ENCODE measurements at regions not wholly inside any gene's neighbourhood (a gene's known extent, or its start where the extent isn't known, plus 50 kb on each side); places are given as distances from the start of the nearest gene placed in this dataset.

DNA sequence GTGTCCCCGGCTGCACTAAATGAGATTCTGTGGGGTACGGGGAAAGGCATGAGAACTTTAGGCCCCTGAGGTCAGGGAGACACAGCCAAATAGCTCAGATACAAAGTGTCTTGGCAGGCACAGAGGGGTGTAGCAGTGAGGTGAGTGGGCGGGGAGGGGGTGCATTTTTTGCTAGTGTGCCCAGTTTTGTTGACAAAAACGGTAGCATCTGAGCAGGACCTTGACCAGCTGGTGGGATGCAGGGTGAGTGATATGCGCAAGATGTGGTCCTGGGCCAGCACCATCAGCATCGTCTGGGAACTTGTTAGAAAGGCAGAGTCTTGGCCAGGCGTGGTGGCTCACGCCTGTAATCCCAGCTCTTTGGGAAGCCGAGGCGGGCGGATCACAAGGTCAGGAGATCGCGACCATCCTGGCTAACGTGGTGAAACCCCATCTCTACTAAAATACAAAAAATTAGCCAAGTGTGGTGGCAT, 127.3 kb upstream of the LGALSL start:
- no peaks in the 10 kb centered on the region for H4K20me1 ChIP-seq (ENCODE audit: insufficient read depth, low read length)
- peak overlapping the region; percentile 4; the same call in 1 of the 2 replicates for H3K27ac ChIP-seq (ENCODE audit: low read length)
- H3K27me3 ChIP-seq (replicated peaks; ENCODE audit: insufficient read depth, low read length): no peaks in the 10 kb centered on the region
- no peaks in the 10 kb centered on the region for H3K79me2 ChIP-seq (ENCODE audit: low read length)
- H3F3A ChIP-seq (ENCODE audit: insufficient read depth, low read length): peaks cover 9% of the 10 kb centered on the region
- TF ChIP-seq CTCF (IDR thresholded peaks at IDR 0.05; ENCODE audit: low read length): no peak
- H3K4me1 ChIP-seq (ENCODE audit: low read length): peaks cover 45% of the 10 kb centered on the region
- no peaks in the 10 kb centered on the region for H3K9me3 ChIP-seq (replicated peaks; ENCODE audit: insufficient read depth, low read length)
- H3K9ac ChIP-seq (ENCODE audit: low read length): no peak overlapping the region
- peak overlapping the region; percentile 52; the same call in 1 of the 2 replicates for H3K4me2 ChIP-seq (ENCODE audit: low read depth, low read length)
- H3K9me2 ChIP-seq (replicated peaks; ENCODE audit: insufficient read depth, low read length): no peaks in the 10 kb centered on the region
- H3K4me3 ChIP-seq (ENCODE audit: low read length): no peak overlapping the region
- H2AFZ ChIP-seq (ENCODE audit: low read length): no peak overlapping the region
- DNase-seq: no peak
- no peaks in the 10 kb centered on the region for H3K36me3 ChIP-seq (replicated peaks; ENCODE audit: insufficient read depth, low read length)

- H3K9me2 ChIP-seq (replicated peaks; ENCODE audit: insufficient read depth, low read length): no peaks in the 10 kb centered on the region
- peak overlapping the region; percentile 15; the same call in 1 of the 2 replicates for H3K27ac ChIP-seq (ENCODE audit: low read length)
- peaks cover 9% of the 10 kb centered on the region for H3F3A ChIP-seq (ENCODE audit: insufficient read depth, low read length)
- DNase-seq: no peak
- H3K4me1 ChIP-seq (ENCODE audit: low read length): peaks cover 50% of the 10 kb centered on the region
- no peaks in the 10 kb centered on the region for H3K27me3 ChIP-seq (replicated peaks; ENCODE audit: insufficient read depth, low read length)
- no peaks in the 10 kb centered on the region for H3K79me2 ChIP-seq (ENCODE audit: low read length)
- no peaks in the 10 kb centered on the region for H4K20me1 ChIP-seq (ENCODE audit: insufficient read depth, low read length)
- peak overlapping the region; percentile 49 for H3K4me2 ChIP-seq (ENCODE audit: low read depth, low read length)
- H2AFZ ChIP-seq (ENCODE audit: low read length): no peak overlapping the region
- no peak overlapping the region for H3K4me3 ChIP-seq (ENCODE audit: low read length)
- H3K9me3 ChIP-seq (replicated peaks; ENCODE audit: insufficient read depth, low read length): no peaks in the 10 kb centered on the region
- TF ChIP-seq CTCF (IDR thresholded peaks at IDR 0.05; ENCODE audit: low read length) (no peak), EZH2phosphoT487 (IDR thresholded peaks at IDR 0.05; ENCODE audit: low read length) (no peak), EZH2 (optimal IDR thresholded peaks at IDR 0.05; ENCODE audit: low read depth, low read length) (no peak)
- H3K9ac ChIP-seq (ENCODE audit: low read length): no peak overlapping the region
- H3K36me3 ChIP-seq (replicated peaks; ENCODE audit: insufficient read depth, low read length): no peaks in the 10 kb centered on the region
Observed at GRCh38 chr2:64327129-64327509, 126.8 kb upstream of the LGALSL start.

DNA sequence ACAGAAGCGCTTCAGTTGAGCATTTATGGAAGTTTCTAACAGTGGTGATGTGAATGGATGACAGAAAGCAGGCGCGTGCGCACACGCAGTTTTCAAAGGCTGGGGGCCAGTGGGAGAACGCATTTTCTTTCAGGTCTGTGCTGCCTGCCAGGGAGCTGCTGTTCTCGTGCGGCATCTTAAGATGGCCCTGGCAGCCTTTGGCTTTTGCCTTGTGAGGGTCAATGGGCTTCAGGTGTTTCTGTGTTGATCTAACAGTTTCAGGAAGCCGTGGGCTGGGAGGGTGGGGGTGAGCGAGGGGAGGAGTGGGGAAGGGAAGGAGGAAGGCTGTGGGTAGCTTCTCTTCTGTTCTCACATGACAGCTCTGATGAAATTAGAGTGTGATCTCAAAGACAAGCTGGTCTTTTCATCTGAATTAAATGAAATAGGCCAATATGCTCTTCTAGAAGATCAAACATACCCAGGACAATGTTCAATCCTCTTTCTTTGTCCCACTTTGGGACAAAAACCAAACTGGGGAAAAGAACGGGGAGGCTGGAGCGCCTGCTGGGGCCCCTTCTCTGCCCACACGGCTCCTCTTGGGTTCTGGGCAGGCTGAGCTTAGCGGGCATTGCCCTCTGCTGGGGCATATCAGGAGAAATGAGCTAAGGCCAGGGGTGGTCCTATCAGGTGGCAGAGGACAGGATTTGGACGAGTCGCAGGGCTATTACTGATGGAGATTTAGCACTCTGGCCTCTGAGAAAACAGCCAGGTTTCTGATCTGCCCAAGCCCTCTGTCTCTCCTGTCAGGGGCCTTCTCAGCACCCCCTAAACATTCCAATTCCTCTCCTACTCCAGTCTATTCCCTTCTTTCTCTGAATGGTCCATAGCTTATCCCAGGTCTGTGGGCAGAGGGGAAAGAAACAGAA, 126.2 kb upstream of the LGALSL start:
- H3K79me2 ChIP-seq (ENCODE audit: low read length): no peaks in the 10 kb centered on the region
- H2AFZ ChIP-seq (ENCODE audit: low read length): peak overlapping the region; percentile 9; the same call in 1 of the 2 replicates
- H3K4me2 ChIP-seq (ENCODE audit: low read depth, low read length): peak overlapping the region; percentile 56
- no peaks in the 10 kb centered on the region for H3K27me3 ChIP-seq (replicated peaks; ENCODE audit: insufficient read depth, low read length)
- H3F3A ChIP-seq (ENCODE audit: insufficient read depth, low read length): peaks cover 9% of the 10 kb centered on the region
- H3K36me3 ChIP-seq (replicated peaks; ENCODE audit: insufficient read depth, low read length): no peaks in the 10 kb centered on the region
- no peaks in the 10 kb centered on the region for H3K9me2 ChIP-seq (replicated peaks; ENCODE audit: insufficient read depth, low read length)
- peak overlapping the region; percentile 15; the same call in 1 of the 2 replicates for H3K27ac ChIP-seq (ENCODE audit: low read length)
- TF ChIP-seq CTCF (IDR thresholded peaks at IDR 0.05; ENCODE audit: low read length) (peak; percentile 64), EZH2 (optimal IDR thresholded peaks at IDR 0.05; ENCODE audit: low read depth, low read length) (no peak)
- peak; percentile 56 for DNase-seq
- peaks cover 50% of the 10 kb centered on the region for H3K4me1 ChIP-seq (ENCODE audit: low read length)
- no peak overlapping the region for H3K4me3 ChIP-seq (ENCODE audit: low read length)
- no peaks in the 10 kb centered on the region for H4K20me1 ChIP-seq (ENCODE audit: insufficient read depth, low read length)
- H3K9ac ChIP-seq (ENCODE audit: low read length): no peak overlapping the region
- H3K9me3 ChIP-seq (replicated peaks; ENCODE audit: insufficient read depth, low read length): no peaks in the 10 kb centered on the region
